Renal pelvis (tissue), 1 donor: ENCODE measurements at regions not wholly inside any gene's neighbourhood (a gene's known extent, or its start where the extent isn't known, plus 50 kb on each side); places are given as distances from the start of the nearest gene placed in this dataset.
"Not testable (repeated sequence)": the region's sequence is repeated elsewhere in the genome, so short reads cannot be mapped to it uniquely, and the experiment has no call there.

Experiments
- DNase-seq: peaks from one replicate; pipeline ENCODE4 v3.0.0-alpha.2; 2013

DNA sequence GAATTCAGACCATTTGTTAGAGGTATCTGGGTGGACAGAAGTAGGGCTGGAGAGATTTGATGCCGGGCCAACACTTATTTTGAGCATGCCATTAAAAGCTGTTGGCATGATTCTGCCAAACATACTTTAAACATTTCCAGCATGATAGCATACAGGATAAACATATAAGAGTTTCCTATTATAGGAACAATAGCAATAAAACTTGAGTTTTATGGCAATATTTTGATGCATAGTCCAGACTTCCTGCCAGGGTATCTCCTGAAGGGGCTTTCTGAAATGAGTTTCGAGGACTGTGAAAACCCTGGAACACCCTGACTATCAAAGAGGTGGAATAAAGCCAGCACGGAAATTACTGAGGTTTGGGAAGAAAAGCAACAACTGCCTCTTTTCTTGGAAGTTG is 1398.0 kb upstream of the NXPH2 start:
- DNase-seq = peak; percentile 35

GRCh38 chr2:140177086-140177485 is 1396.9 kb upstream of the NXPH2 start:
- no peak for DNase-seq

- no peak for DNase-seq
These were observed 1393.6 kb upstream of the NXPH2 start for GRCh38 chr2:140173790-140174189.

DNA sequence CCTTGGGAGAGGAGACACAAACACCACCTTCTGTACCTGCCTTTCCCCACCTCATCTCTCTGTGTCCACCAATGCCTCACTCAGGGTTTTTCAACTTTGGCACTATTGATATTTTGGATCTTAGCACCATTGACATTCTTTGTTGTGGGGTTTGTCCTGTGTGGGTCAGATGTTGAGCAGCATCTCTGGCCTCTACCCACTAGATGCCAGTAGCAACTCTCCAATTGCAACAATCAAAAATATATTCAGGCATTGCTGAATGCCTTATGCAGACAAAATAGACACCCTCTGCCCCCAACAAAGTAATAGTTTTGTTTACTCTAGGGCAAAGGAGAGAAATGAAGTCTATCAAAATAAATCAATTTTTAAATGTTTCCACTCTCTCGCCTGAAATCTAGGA is 1384.3 kb upstream of the NXPH2 start:
- DNase-seq = no peak

GRCh38 chr2:140158259-140158658 is 1378.1 kb upstream of the NXPH2 start:
- DNase-seq = no peak

GRCh38 chr2:140157816-140158215 is 1377.6 kb upstream of the NXPH2 start:
- no peak for DNase-seq

DNA sequence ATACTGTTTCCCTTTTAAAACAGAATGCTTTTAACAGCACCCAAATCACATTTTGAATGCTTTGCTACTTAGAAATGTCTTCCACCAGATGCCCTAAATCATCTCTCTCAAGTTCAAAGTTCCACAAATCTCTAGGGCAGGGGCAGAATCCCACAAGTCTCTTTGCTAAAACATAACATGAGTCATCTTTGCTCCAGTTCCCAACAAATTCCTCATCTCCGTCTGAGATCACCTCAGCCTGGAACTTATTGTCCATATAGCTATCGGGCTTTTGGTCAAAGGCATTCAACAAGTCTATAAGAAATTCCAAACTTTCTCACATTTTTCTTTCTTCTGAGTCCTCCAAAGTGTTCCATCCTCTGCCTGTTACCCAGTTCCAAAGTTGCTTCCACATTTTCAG is 1374.5 kb upstream of the NXPH2 start:
- no peak for DNase-seq

DNA sequence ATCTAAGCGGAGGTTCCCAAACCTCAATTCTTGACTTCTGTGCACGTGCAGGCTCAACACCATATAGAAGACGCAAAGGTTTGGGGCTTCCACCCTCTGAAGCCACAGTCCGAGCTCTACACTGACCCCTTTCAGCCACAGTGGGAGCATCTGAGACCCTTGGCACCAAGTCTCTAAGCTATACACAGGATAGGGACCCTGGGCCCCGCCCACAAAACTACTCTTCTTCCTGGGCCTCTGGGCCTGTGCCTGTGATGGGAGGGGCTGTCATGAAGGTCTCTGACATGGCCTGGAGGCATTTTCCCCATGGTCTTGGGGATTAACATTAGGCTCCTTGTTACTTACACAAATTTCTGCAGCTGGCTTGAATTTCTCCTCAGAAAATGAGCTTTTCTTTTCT is 1374.1 kb upstream of the NXPH2 start:
- no peak for DNase-seq

DNA sequence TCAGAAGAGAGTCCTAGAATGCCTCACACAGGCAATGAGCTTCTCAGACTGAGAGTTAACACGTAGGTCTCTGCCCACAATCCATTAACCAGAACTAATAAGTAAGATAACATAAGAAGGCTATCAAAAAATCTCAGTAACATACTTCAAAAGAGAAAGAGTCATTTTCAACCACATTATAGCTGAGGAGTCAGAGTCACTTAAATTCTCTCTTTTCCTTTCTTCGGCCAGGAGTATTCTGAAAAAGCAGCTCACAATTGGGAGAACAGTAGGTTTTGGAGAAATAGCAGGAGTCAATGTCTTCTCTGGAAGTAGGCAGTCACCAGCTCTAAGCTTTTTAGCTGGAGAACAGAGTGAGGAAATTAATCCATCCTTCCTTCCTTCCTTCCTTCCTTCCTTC is 1364.4 kb upstream of the NXPH2 start:
- no peak for DNase-seq

DNA sequence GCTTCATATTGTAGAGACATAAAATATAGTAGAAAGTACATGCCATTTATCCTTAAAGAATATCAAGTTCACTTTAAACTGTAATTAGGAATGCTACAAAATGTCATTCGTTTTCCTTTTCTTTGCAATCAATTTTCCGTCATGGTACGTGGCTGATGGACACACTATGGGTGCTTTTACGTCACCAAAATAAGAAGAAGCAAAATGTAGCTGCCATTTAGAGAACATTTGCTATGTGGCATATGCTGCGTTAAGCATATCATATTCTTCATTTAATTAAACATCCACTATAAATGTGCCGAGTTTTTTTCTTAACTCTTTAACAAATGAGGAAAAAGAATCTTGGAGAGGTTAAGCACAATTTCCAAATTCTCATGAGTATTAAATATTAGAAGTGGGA is 1358.5 kb upstream of the NXPH2 start:
- DNase-seq = no peak

DNA sequence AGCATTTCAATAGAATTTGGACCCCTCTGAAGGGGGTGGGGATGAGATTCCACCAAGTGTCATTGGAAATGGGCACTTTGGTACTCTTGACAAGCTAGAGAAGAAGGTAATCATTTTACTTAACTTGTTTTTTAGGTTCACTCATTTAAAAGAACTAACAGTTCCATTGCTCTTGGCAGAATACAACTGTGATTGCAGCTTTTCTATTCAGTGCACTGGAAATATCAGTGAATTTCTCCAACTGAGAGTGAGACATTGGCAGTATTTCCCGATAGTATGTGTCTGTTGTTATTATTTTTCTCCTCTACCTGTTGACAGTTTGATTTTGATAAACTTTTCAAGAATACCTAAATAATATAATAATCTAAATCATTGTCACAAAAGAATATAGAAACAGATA is 1356.7 kb upstream of the NXPH2 start:
- DNase-seq = no peak

DNA sequence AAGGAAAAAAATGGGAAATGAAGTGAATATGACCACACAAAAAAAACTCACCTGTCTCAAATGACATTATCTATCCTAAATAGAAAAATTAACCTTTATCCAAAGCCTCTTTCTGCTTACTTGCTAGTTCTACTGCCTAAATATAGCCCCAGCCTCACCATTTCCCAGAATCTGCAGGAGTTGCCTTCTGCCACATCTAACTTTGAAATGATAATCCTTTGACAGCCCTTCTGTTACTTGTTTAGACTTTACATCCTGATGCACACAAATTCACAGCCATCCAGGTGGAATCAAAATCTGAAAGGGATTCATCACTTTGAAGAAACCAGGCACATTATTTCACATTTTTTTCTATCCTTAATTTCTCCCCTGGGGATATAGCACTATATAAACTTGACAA is 1356.2 kb upstream of the NXPH2 start:
- DNase-seq = no peak

DNA sequence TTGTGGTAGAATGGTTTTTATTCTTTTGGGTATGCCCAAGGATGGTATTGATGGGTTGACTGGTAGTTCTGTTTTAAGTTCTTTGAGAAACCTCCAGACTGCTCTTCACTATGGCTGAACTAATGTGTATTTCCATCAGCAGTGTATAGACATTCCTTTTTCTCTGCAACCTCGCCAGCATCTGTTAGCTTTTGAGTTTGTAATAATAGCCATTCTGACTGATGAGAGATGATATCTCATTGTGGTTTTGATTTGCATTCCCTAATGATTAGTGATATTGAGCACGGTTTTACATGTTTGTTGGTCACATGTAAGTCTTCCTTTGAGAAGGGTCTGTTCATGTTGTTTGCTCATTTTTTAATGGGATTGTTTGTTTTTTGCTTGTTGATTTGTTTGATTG is 1348.7 kb upstream of the NXPH2 start:
- DNase-seq = no peak

DNA sequence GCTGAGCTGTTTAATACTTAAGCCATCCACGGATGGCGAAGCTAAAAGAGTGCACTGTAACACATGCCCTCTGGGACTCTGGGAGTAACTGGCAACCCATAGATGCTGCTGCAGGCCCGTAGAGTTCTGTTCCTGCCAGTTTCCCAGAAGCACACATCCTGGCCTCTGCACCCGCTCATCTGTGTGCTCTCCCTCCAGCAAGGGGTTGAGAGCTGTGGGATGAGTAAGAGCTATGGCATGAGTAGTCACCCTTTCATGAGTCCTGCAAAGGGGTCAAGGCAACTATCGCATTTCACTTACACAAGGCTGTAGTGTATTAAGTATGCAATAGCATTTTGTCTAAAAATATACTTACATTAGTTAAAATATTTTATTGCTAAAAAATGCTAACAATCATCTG is 1341.8 kb upstream of the NXPH2 start:
- no peak for DNase-seq

DNA sequence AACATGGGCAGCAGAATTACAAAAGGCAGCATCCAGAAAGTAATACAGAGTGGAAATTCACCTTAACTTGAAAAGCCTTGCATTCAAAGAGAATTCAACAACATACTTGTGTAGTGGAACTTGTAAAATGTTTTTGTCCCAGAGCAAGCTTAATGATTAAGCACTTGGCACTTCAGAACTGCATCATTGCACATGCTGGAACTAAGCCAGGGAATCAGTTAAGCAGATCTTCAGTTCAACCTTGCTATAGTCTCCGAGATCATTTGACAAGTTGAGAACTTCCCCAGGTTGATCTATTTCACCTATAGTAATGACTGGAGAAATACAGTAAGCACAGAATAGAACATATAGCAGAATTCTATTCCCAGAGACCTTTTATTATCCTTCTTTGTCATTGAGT is 1337.2 kb upstream of the NXPH2 start:
- DNase-seq = peak; percentile 87

DNA sequence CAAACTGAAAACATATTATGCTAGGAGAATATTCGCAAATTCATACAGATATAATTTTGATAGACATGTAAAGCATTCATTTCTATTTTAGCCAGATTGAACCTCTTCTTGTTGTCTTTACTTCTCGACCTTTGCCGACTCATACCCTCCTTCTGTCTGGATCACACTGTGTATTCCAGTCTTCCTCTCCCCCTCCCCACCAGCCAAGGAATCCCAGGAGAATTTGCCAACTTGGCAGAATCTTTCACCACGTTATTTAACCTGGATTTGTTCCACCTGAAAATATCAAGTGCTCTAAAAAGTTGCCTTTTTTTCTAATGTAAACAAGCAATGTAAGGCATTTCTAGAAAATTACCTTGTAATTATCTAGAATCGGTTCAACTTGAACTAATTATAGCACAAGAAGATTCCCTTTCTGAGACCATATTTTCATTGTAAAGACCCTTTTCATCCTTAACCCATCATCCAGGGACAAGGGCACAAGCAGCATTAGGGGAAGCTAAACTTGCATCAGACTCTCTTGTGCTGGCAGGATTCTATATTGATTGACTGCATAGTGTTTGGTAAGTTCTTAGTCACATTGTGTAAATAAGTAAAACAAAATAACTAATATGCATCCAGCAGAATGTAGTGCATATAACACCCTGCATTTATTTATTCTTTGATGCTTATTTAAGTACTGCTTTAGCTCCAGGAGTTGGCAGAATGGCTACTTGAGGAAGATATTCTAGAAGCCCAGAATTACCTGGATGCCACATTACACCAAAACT is 1328.7 kb upstream of the NXPH2 start:
- DNase-seq = no peak

- no peak for DNase-seq
These were observed 1311.7 kb upstream of the NXPH2 start for GRCh38 chr2:140091926-140092325.

DNA sequence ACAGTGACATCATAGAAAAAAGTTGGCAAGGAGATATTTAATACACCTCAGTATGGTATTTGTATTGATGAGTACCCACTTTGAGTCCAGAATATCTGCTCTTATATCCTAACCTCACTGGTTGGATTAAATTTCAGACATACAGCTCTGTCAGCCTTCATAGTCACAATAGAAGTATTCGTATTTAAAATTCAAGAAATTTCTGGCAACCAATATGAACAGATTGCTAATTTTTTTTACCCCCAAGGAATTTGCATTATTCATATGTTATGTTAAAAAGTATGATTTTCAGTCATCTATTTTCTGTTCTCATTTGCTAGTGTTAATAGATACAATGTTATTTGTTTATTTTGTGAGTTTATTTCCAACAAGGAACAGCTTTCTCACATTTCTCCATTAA is 1306.8 kb upstream of the NXPH2 start:
- no peak for DNase-seq

DNA sequence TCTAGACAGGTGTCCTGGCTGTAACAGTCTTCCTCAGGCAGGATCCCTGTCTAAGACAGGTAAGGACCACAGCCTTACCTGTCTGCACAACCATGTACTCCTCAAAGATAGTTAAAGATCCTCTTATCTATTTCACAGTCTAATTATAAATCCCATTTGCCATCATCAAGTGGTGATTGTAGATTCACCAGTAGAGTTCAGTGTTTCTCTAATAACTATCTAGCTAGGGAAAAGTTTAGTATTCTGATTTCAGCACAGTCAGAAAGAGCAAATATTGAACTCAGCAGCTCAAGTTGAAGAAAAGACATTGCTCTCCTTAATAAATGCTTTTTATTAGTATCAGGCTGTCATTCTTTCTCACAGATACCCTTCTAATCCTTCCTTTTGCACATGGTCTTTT is 1305.5 kb upstream of the NXPH2 start:
- DNase-seq = no peak

DNA sequence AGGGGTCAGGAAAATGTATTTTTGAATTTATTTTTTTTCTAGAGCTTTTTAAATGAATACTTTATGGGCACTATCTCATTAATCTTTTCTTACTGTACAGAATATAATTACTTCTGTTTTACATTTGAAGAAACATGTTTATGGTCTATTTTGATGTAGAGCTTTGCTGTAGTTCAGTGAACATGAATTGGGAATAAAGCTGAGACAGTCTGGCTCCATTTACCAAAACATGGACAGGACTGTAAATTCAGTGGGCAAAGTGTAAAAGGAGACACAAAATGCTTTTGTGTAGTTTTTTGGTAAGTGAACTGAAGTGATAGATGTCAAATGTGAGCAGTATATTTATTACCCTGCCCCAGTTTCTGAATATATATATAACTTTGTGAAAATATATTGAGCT is 1298.8 kb upstream of the NXPH2 start:
- no peak for DNase-seq

- no peak for DNase-seq
These were observed 1296.0 kb upstream of the NXPH2 start for GRCh38 chr2:140076164-140076563.

GRCh38 chr2:140073763-140074162 is 1293.6 kb upstream of the NXPH2 start:
- DNase-seq = not testable (repeated sequence)

DNA sequence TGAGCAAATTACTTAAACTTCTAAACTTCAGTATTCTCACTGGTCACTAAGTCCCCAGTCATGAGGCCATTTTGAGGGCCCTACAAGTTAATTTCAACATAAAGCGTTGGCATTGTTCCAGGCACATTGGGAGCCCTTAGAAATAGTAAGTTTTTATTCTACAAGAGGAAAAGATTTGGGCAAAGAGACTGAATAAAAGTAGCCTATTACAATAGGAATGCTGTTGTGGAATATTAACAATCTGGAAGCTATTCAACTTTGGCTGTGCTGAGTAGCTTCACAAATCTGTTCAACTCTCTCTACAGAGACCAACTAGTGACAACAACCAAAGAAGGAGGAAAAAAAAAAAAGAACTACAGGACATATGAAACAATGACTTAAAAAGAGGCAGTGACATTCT is 1287.5 kb upstream of the NXPH2 start:
- DNase-seq = no peak

GRCh38 chr2:140064243-140064642 is 1284.1 kb upstream of the NXPH2 start:
- no peak for DNase-seq

DNA sequence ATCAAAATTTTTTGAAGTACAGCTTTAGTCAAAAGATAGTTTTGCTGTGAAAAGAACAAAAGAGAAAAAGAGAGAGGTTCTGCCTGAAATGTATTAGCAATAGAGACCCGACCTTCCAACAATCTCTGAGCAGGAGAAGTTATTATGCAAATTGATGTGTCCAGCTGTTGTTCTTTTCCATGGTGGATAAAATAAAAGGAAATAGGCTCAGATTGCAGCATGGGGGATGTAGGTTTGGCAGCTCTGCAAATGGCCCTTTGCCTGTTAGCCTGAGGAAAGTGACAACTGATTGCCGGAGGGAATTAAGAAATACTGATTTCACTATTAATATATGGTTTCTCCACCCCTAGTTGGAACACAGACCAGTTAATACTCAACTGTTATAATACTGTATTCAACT is 1283.2 kb upstream of the NXPH2 start:
- peak; percentile 48 for DNase-seq
